ENCODE measurements at regions not wholly inside any gene's neighbourhood (a gene's known extent, or its start where the extent isn't known, plus 50 kb on each side); places are given as distances from the start of the nearest gene placed in this dataset.

GRCh38 chr17:74010903-74011302 lies 192.6 kb upstream of the RPL38 start:
- no peak for DNase-seq (ENCODE audit: low read depth, low spot score)

GRCh38 chr17:74011966-74012365 lies 191.5 kb upstream of the RPL38 start:
- no peak for DNase-seq (ENCODE audit: low read depth, low spot score)

GRCh38 chr17:74012465-74012864 lies 191.0 kb upstream of the RPL38 start:
- no peak for DNase-seq (ENCODE audit: low read depth, low spot score)

- no peak for DNase-seq (ENCODE audit: low read depth, low spot score)
Observed at GRCh38 chr17:74015316-74015715, 188.2 kb upstream of the RPL38 start.

- no peak for DNase-seq (ENCODE audit: low read depth, low spot score)
Observed at GRCh38 chr17:74015990-74016389, 187.5 kb upstream of the RPL38 start.

GRCh38 chr17:74016461-74016860 lies 187.0 kb upstream of the RPL38 start:
- DNase-seq (ENCODE audit: low read depth, low spot score), result no peak

- no peak for DNase-seq (ENCODE audit: low read depth, low spot score)
Observed at GRCh38 chr17:74017466-74017865, 186.0 kb upstream of the RPL38 start.

- DNase-seq (ENCODE audit: low read depth, low spot score), result no peak
Observed at GRCh38 chr17:74018115-74018514, 185.4 kb upstream of the RPL38 start.

- no peak for DNase-seq (ENCODE audit: low read depth, low spot score)
Observed at GRCh38 chr17:74019271-74019670, 184.2 kb upstream of the RPL38 start.

- DNase-seq (ENCODE audit: low read depth, low spot score), result no peak
Observed at GRCh38 chr17:74019860-74020259, 183.6 kb upstream of the RPL38 start.

- no peak for DNase-seq (ENCODE audit: low read depth, low spot score)
Observed at GRCh38 chr17:74020522-74020921, 183.0 kb upstream of the RPL38 start.

GRCh38 chr17:74024871-74025531 lies 178.5 kb upstream of the RPL38 start:
- no peak for DNase-seq (ENCODE audit: low read depth, low spot score)

- DNase-seq (ENCODE audit: low read depth, low spot score), result no peak
Observed at GRCh38 chr17:74027444-74027843, 176.0 kb upstream of the RPL38 start.

- DNase-seq (ENCODE audit: low read depth, low spot score), result no peak
Observed at GRCh38 chr17:74028354-74029116, 174.9 kb upstream of the RPL38 start.

- DNase-seq (ENCODE audit: low read depth, low spot score), result no peak
Observed at GRCh38 chr17:74031316-74032090, 172.0 kb upstream of the RPL38 start.

- no peak for DNase-seq (ENCODE audit: low read depth, low spot score)
Observed at GRCh38 chr17:74032222-74032621, 171.3 kb upstream of the RPL38 start.

GRCh38 chr17:74037320-74037719 lies 166.2 kb upstream of the RPL38 start:
- no peak for DNase-seq (ENCODE audit: low read depth, low spot score)

- DNase-seq (ENCODE audit: low read depth, low spot score), result no peak
Observed at GRCh38 chr17:74040291-74040690, 163.2 kb upstream of the RPL38 start.

- DNase-seq (ENCODE audit: low read depth, low spot score), result no peak
Observed at GRCh38 chr17:74040729-74041128, 162.7 kb upstream of the RPL38 start.

- no peak for DNase-seq (ENCODE audit: low read depth, low spot score)
Observed at GRCh38 chr17:74041869-74042640, 161.4 kb upstream of the RPL38 start.

GRCh38 chr17:74042744-74043486 lies 160.6 kb upstream of the RPL38 start:
- DNase-seq (ENCODE audit: low read depth, low spot score), result no peak

Data from activated naive CD8-positive, alpha-beta T cell treated with anti-CD3 and anti-CD28 coated beads, Interleukin-2, amount 50 U/mL, for 16 hours (primary cell).